Left lung (tissue), 4 donors: ENCODE measurements at regions not wholly inside any gene's neighbourhood (a gene's known extent, or its start where the extent isn't known, plus 50 kb on each side); places are given as distances from the start of the nearest gene placed in this dataset.
A peak's percentile ranks its signal among the peaks of the same experiment; 100 is the strongest.
"Not testable (repeated sequence)": the region's sequence is repeated elsewhere in the genome, so short reads cannot be mapped to it uniquely, and the experiment has no call there.

ENCODE experiments used
- ATAC-seq: fragments of 200-7000 bp; cut with Tn5 transposase; one replicate; pipeline ENCODE4 v1.9.1; 2020; ENCODE audit warnings: moderate library complexity
- DNase-seq, 4 donors: peaks; one replicate each; pipeline ENCODE4 v3.0.0-alpha.2; 2013 to 2020
- H3K27ac ChIP-seq, 2 donors: fragments of 200-600 bp; sonication (generic) in 1 of 2; one replicate each; pipeline versions ENCODE4 v1.5.0 to v1.8.0; 2020 to 2021
- H3K27me3 ChIP-seq, 2 donors: fragments of 200-600 bp; sonication (generic) in 1 of 2; one replicate each; pipeline versions ENCODE4 v1.5.0 to v1.8.0; 2020 to 2021
- H3K36me3 ChIP-seq, 2 donors: fragments of 200-600 bp; sonication (generic) in 1 of 2; one replicate each; pipeline versions ENCODE4 v1.5.0 to v1.8.0; 2020 to 2021
- H3K4me1 ChIP-seq, 2 donors: fragments of 200-600 bp; one replicate each; pipeline ENCODE4 v1.8.0; 2021
- H3K4me3 ChIP-seq, 2 donors: fragments of 200-600 bp; sonication (generic) in 1 of 2; one replicate each; pipeline versions ENCODE4 v1.5.0 to v1.8.0; 2020 to 2021; ENCODE audit warnings: mild to moderate bottlenecking in 1 of 2
- H3K9me3 ChIP-seq, 2 donors: fragments of 200-600 bp; sonication (generic) in 1 of 2; one replicate each; pipeline versions ENCODE4 v1.5.0 to v1.8.0; 2020 to 2021
- intact Hi-C, 2 donors: fragments of 100-400 bp; cut with DNase I; formaldehyde crosslinking; loops; one replicate each; pipeline versions ENCODE4 v1.11.2 to v1.14.2; 2022
- TF ChIP-seq, protein P1 (sequence below), 2 donors: fragments of 200-600 bp; sonication (generic) in 1 of 2; IDR thresholded peaks; one replicate each; pipeline versions ENCODE4 v1.5.0 to v1.8.0; 2021; ENCODE audit warnings: antibody characterized with exemption in 2 of 2
- donor health status: DM: no; HTN: yes; CAD: no.
- donor health status: DM: no; HTN: no; CAD: no.

DNA sequence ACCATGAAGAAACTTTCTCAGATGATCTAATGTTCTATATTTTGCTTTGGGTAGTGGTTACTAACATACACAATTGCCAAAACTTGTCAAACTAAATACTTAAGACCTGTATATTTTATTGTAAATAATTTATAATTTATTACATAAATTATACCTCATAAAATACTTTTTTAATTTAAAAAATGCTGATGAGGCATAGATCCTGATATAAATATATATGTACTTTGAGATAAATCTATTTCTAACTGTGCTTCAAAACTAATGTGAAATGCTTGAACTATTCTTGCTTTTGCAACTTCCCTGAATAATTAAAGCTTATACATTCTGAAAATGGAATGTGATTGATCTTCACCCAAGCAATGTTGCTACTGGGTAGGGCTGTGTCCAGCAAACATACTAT, 568.8 kb downstream of the INSC start:
- H3K4me3 ChIP-seq: no peak overlapping the region
- TF ChIP-seq, protein P1, sequence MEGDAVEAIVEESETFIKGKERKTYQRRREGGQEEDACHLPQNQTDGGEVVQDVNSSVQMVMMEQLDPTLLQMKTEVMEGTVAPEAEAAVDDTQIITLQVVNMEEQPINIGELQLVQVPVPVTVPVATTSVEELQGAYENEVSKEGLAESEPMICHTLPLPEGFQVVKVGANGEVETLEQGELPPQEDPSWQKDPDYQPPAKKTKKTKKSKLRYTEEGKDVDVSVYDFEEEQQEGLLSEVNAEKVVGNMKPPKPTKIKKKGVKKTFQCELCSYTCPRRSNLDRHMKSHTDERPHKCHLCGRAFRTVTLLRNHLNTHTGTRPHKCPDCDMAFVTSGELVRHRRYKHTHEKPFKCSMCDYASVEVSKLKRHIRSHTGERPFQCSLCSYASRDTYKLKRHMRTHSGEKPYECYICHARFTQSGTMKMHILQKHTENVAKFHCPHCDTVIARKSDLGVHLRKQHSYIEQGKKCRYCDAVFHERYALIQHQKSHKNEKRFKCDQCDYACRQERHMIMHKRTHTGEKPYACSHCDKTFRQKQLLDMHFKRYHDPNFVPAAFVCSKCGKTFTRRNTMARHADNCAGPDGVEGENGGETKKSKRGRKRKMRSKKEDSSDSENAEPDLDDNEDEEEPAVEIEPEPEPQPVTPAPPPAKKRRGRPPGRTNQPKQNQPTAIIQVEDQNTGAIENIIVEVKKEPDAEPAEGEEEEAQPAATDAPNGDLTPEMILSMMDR (IDR thresholded peaks at IDR 0.05): no peak
- no peak overlapping the region for H3K27ac ChIP-seq
- DNase-seq (no peak), ATAC-seq (no peak)
- no peaks in the 10 kb centered on the region for H3K36me3 ChIP-seq
- no peaks in the 10 kb centered on the region for H3K27me3 ChIP-seq
- H3K9me3 ChIP-seq: no peaks in the 10 kb centered on the region
- H3K4me1 ChIP-seq: no peaks in the 10 kb centered on the region
- intact Hi-C loops: no loop called here

DNA sequence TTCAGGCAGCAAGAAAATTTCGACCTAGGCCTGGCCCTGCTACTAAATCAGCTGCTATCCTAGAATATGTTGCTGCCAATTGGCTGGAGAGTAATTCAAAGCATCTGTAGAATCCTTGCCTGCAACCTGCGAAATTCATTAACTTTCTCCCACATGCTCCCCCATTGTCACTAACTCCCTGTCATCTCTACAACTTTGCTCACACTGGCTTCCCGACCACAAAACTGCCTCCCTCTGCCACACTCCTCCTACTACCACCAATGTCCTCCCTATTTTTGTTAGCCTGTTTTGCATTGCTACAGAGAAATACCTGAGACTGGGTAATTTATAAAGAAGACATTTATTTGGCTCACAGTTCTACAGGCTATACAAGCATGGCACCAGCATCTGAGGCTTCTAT, 570.6 kb downstream of the INSC start:
- ATAC-seq (no peak), DNase-seq (no peak)
- TF ChIP-seq, protein P1 (IDR thresholded peaks at IDR 0.05): no peak
- no peaks in the 10 kb centered on the region for H3K27me3 ChIP-seq
- no peak overlapping the region for H3K4me3 ChIP-seq
- no peaks in the 10 kb centered on the region for H3K4me1 ChIP-seq
- intact Hi-C loops: no loop called here
- no peaks in the 10 kb centered on the region for H3K9me3 ChIP-seq
- no peak overlapping the region for H3K27ac ChIP-seq
- H3K36me3 ChIP-seq: no peaks in the 10 kb centered on the region

DNA sequence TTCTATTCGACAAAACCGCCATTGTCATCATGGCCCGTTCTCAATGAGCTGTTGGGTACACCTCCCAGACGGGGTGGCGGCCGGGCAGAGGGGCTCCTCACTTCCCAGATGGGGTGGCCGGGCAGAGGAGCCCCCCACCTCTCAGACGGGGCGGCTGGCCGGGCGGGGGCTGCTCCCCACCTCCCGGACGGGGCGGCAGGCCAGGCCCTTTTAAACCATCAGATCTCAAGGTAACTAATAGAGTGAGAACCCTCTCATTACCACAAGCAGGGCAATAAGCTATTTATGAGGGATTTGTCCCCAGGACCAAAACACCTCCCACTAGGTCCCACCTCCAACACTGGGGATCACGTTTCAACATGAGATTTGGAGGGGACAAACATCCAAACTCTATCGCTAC, 571.5 kb downstream of the INSC start:
- H3K27ac ChIP-seq, intact Hi-C loops, H3K27me3 ChIP-seq, ATAC-seq, H3K4me1 ChIP-seq, H3K36me3 ChIP-seq, H3K9me3 ChIP-seq, H3K4me3 ChIP-seq, DNase-seq: not testable (repeated sequence)

DNA sequence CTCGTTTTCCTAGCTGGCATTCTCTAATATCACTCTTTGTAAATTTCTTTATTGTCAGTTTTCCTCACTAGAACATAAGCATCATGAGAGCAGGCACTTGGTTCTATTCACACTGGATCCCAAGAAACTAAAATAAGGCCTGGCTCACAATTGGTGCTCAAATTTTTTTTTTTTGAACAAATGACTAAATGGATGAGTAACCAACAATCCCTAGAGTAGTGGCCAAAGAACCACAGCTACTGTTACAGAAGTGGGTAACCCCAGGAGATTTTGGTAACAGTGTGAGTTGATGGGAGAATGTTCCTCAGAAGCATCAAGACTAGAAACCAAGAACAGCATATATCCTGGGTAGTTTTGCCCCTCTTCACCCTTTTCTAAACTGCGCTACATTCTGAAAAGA, 572.6 kb downstream of the INSC start:
- Histone ChIP-seq H3K27me3 (no peaks in the 10 kb centered on the region), H3K27ac (no peak overlapping the region), H3K4me1 (no peaks in the 10 kb centered on the region), H3K4me3 (no peak overlapping the region), H3K9me3 (no peaks in the 10 kb centered on the region), H3K36me3 (no peaks in the 10 kb centered on the region)
- ATAC-seq (no peak), DNase-seq (no peak)
- intact Hi-C loops: no loop called here
- TF ChIP-seq, protein P1 (IDR thresholded peaks at IDR 0.05): no peak

DNA sequence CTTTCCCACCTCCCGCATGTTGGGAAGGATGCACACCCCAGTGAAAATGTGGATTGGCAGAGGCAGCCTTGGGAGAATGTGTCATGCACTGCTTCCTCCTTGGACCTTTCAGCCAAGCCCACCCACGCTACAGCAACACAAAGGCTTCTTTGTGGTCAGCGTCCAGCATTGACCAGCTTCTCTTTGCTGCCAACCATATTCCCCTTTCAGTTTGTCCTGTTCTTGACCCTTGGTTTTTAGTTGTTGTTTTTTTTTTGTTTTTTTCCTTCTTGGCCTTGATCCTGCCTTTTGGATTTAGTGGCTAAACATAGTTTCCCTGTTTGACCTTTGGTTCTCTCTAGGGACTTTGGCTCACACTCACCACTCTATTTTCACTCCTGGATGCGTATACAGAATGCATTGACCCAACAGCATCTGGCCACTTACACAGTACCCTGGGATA, 573.6 kb downstream of the INSC start:
- Histone ChIP-seq H3K4me1 (no peaks in the 10 kb centered on the region), H3K27me3 (no peaks in the 10 kb centered on the region), H3K4me3 (no peak overlapping the region), H3K9me3 (no peaks in the 10 kb centered on the region), H3K27ac (no peak overlapping the region), H3K36me3 (no peaks in the 10 kb centered on the region)
- peak; percentile 30 for ATAC-seq
- no peak for DNase-seq
- intact Hi-C loops: no loop called here
- TF ChIP-seq, protein P1 (IDR thresholded peaks at IDR 0.05): no peak

DNA sequence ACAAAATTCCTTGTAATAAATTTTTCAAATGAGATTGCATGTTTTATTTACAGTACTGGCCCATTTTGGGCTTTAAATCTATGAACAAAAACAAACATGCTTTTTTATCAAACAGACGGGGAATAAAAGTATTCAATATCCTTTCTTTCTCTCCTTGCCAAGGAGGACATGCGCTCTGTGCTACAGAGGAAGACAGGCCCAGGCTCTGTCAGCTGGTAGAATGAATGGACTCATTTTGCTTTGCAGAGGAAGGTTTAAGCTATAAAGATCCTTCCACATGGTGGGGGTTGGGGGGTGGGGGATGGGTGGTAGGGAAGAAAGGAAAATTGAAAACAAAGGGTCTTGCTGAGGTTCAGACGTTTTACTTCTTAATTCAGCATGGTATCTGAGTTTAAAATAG, 575.6 kb downstream of the INSC start:
- Histone ChIP-seq H3K4me3 (no peak overlapping the region), H3K27ac (no peak overlapping the region), H3K27me3 (no peaks in the 10 kb centered on the region), H3K36me3 (no peaks in the 10 kb centered on the region), H3K9me3 (no peaks in the 10 kb centered on the region), H3K4me1 (no peaks in the 10 kb centered on the region)
- ATAC-seq: no peak
- no peak for DNase-seq
- TF ChIP-seq, protein P1 (IDR thresholded peaks at IDR 0.05): no peak
- intact Hi-C loops: no loop called here
